Choroid plexus epithelial cell (primary cell): ENCODE measurements at regions not wholly inside any gene's neighbourhood (a gene's known extent, or its start where the extent isn't known, plus 50 kb on each side); places are given as distances from the start of the nearest gene placed in this dataset.

ENCODE experiments used
- DNase-seq: peaks from one replicate; pipeline ENCODE4 v3.0.0-alpha.2; 2010; ENCODE audit warnings: low read depth
- H3K4me3 ChIP-seq: 2 replicates; pipeline ENCODE4 v1.5.1; 2011; ENCODE audit warnings: low read depth, mild to moderate bottlenecking, control low read depth, low read length, moderate library complexity
- CTCF ChIP-seq: conservative IDR thresholded peaks from 2 replicates; pipeline ENCODE4 v1.5.1; 2011; ENCODE audit warnings: low read depth, mild to moderate bottlenecking, control low read depth, inconsistent platforms, low read length, moderate library complexity

DNA sequence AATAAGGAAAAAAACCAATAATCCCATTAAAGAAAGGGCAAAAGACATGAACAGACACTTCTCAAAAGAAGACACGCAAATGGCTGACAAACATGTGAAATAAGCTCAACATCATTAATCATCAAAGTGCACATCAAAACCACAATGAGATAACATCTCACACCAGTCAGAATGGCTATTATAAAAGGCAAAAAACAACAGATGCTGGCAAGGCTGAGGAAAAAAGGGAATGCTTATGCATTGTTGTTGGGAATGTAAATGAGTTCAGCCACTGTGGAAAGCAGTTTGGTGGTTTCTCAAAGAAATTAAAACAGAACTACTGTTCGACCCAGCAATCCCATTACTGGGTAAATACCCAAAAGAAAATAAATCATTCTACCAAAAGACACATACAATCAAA, 285.6 kb downstream of the NR4A2 start:
- DNase-seq: no peak
- no peak overlapping the region for H3K4me3 ChIP-seq
- TF ChIP-seq CTCF: no peak

GRCh38 chr2:156042895-156043294, 289.6 kb downstream of the NR4A2 start:
- DNase-seq: no peak
- no peak for TF ChIP-seq CTCF
- H3K4me3 ChIP-seq: no peak overlapping the region

DNA sequence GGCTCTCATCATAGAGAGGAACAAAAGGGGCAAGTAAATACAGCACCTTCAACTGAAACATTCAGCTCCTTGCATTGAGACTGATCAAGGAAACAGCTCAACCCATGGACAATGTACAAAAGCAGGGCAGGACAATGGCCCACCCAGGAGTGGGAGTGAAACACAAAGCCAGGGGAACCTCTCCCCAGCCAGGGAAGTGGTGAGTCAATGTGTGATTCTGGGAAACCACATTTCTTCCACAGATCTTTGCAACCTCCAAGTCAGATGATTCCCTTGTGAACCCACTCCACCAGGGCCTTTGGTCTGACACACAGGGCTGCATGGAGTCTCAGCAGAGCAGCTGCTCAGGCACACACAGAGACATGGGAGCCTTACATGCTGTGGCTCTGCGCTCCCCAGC, 294.5 kb downstream of the NR4A2 start:
- no peak overlapping the region for H3K4me3 ChIP-seq
- no peak for DNase-seq
- TF ChIP-seq CTCF: no peak

DNA sequence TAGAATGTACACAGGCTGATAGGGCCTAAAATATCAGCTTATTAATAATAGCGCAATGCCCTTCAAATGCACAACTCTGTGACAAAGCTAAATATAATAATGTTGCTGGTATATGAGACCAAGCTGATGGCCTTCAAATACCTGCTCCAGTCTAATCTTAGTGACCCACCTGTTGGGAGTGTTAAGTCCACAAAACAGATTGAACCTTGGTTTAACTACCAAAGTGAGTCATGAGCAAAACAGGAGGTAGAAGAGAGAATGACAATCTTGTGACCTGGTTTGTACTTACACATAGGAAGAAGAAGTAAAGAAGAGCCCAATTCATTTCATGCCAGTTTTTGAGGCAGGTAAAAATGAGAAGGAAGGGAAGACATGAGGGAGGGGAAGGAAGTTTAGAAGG, 295.0 kb downstream of the NR4A2 start:
- H3K4me3 ChIP-seq: no peak overlapping the region
- no peak for TF ChIP-seq CTCF

DNA sequence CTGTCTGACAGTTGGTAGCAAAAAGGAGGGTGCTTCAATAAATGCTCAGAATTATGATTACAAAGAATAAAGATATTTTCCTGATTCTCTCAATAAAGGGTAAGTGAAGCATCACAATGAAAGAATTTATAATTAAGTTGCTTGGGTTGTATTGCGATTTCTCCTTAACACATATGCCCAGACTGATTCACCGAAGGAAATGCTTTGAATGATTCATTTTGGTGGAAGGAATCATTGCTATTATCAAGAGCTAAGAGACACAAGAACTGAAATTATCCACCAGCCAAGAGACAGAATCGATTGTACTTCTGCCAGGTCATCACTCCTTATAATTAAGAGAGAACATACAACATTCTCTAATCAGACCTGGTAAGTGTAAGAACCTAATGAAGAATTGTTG, 301.4 kb downstream of the NR4A2 start:
- no peak for DNase-seq
- TF ChIP-seq CTCF: no peak
- no peak overlapping the region for H3K4me3 ChIP-seq

More for the DNA sequence above, 295.0 kb downstream of the NR4A2 start:
- no peak for DNase-seq

- no peak overlapping the region for H3K4me3 ChIP-seq
- DNase-seq: no peak
Measured at GRCh38 chr2:156023229-156023869, 309.2 kb downstream of the NR4A2 start.

More at GRCh38 chr2:156023229-156023869, 309.2 kb downstream of the NR4A2 start:
- TF ChIP-seq CTCF: no peak
